HepG2 (cell line): ENCODE measurements at regions not wholly inside any gene's neighbourhood (a gene's known extent, or its start where the extent isn't known, plus 50 kb on each side); places are given as distances from the start of the nearest gene placed in this dataset.

ENCODE experiments used
- CREB1 ChIP-seq, 2 experiments: fragments of 450-650 bp in 1 of 2; IDR thresholded peaks; 2 replicates each; pipeline ENCODE4 v1.6.1; 2016 to 2017; ENCODE audit warnings: control low read depth in 1 of 2, mild to moderate bottlenecking in 1 of 2, missing compliant biosample characterization in 1 of 2, missing genetic modification characterization in 1 of 2
- CREM ChIP-seq, 2 experiments: sonication (generic) in 1 of 2; formaldehyde crosslinking in 1 of 2; IDR thresholded peaks; 2 replicates each; pipeline versions ENCODE4 v1.4.0 to v1.6.1; 2016 to 2020; ENCODE audit warnings: antibody characterized with exemption in 1 of 2, mild to moderate bottlenecking in 1 of 2, missing genetic modification reagents in 1 of 2
- FIP1L1 ChIP-seq: fragments of 200-400 bp; formaldehyde crosslinking; IDR thresholded peaks from 2 replicates; pipeline ENCODE4 v1.6.1; 2018; ENCODE audit warnings: low read depth, mild to moderate bottlenecking, low read length, moderate library complexity, borderline replicate concordance; ENCODE audit not compliant: insufficient read depth
- FOXA3 ChIP-seq: IDR thresholded peaks from 2 replicates; pipeline ENCODE4 v1.6.1; 2016; ENCODE audit warnings: missing genetic modification reagents, missing compliant biosample characterization
- GTF2F1 ChIP-seq: fragments of 150-350 bp; IDR thresholded peaks from 2 replicates; pipeline ENCODE4 v1.6.1; 2014; ENCODE audit warnings: low read length
- IKZF5 ChIP-seq: IDR thresholded peaks from 2 replicates; pipeline ENCODE4 v1.6.1; 2018; ENCODE audit warnings: missing genetic modification reagents, mild to moderate bottlenecking, missing compliant biosample characterization
- NFE2L2 ChIP-seq: fragments of 150-350 bp; IDR thresholded peaks from 2 replicates; pipeline ENCODE4 v1.6.1; 2014; ENCODE audit warnings: low read length
- NFYB ChIP-seq: sonication (generic); formaldehyde crosslinking; IDR thresholded peaks from 2 replicates; pipeline ENCODE4 v1.4.0; 2020; ENCODE audit warnings: missing genetic modification reagents
- SALL2 ChIP-seq: sonication (generic); formaldehyde crosslinking; IDR thresholded peaks from 2 replicates; pipeline ENCODE4 v1.8.1; 2023; ENCODE audit warnings: mild to moderate bottlenecking, missing genetic modification reagents, inconsistent platforms
- SRF ChIP-seq: IDR thresholded peaks from 2 replicates; pipeline ENCODE4 v1.6.1; 2011; ENCODE audit warnings: mild to moderate bottlenecking, low read depth, low read length, moderate library complexity
- STAT6 ChIP-seq: sonication (generic); formaldehyde crosslinking; IDR thresholded peaks from 2 replicates; pipeline ENCODE4 v1.4.0; 2020; ENCODE audit warnings: missing genetic modification reagents, mild to moderate bottlenecking, borderline replicate concordance
- ZNF18 ChIP-seq: sonication (generic); formaldehyde crosslinking; IDR thresholded peaks from 2 replicates; pipeline ENCODE4 v1.8.0; 2022; ENCODE audit warnings: mild to moderate bottlenecking, missing genetic modification reagents; ENCODE audit not compliant: insufficient replicate concordance
- ZNF841 ChIP-seq: sonication (generic); formaldehyde crosslinking; IDR thresholded peaks from 2 replicates; pipeline ENCODE4 v1.8.1; 2023; ENCODE audit warnings: missing genetic modification reagents, borderline replicate concordance
- TF ChIP-seq, protein P1 (sequence below): sonication (generic); formaldehyde crosslinking; IDR thresholded peaks from 2 replicates; pipeline ENCODE4 v1.5.0; 2020; ENCODE audit warnings: mild to moderate bottlenecking, missing genetic modification reagents, borderline replicate concordance

- TF ChIP-seq, protein P1, sequence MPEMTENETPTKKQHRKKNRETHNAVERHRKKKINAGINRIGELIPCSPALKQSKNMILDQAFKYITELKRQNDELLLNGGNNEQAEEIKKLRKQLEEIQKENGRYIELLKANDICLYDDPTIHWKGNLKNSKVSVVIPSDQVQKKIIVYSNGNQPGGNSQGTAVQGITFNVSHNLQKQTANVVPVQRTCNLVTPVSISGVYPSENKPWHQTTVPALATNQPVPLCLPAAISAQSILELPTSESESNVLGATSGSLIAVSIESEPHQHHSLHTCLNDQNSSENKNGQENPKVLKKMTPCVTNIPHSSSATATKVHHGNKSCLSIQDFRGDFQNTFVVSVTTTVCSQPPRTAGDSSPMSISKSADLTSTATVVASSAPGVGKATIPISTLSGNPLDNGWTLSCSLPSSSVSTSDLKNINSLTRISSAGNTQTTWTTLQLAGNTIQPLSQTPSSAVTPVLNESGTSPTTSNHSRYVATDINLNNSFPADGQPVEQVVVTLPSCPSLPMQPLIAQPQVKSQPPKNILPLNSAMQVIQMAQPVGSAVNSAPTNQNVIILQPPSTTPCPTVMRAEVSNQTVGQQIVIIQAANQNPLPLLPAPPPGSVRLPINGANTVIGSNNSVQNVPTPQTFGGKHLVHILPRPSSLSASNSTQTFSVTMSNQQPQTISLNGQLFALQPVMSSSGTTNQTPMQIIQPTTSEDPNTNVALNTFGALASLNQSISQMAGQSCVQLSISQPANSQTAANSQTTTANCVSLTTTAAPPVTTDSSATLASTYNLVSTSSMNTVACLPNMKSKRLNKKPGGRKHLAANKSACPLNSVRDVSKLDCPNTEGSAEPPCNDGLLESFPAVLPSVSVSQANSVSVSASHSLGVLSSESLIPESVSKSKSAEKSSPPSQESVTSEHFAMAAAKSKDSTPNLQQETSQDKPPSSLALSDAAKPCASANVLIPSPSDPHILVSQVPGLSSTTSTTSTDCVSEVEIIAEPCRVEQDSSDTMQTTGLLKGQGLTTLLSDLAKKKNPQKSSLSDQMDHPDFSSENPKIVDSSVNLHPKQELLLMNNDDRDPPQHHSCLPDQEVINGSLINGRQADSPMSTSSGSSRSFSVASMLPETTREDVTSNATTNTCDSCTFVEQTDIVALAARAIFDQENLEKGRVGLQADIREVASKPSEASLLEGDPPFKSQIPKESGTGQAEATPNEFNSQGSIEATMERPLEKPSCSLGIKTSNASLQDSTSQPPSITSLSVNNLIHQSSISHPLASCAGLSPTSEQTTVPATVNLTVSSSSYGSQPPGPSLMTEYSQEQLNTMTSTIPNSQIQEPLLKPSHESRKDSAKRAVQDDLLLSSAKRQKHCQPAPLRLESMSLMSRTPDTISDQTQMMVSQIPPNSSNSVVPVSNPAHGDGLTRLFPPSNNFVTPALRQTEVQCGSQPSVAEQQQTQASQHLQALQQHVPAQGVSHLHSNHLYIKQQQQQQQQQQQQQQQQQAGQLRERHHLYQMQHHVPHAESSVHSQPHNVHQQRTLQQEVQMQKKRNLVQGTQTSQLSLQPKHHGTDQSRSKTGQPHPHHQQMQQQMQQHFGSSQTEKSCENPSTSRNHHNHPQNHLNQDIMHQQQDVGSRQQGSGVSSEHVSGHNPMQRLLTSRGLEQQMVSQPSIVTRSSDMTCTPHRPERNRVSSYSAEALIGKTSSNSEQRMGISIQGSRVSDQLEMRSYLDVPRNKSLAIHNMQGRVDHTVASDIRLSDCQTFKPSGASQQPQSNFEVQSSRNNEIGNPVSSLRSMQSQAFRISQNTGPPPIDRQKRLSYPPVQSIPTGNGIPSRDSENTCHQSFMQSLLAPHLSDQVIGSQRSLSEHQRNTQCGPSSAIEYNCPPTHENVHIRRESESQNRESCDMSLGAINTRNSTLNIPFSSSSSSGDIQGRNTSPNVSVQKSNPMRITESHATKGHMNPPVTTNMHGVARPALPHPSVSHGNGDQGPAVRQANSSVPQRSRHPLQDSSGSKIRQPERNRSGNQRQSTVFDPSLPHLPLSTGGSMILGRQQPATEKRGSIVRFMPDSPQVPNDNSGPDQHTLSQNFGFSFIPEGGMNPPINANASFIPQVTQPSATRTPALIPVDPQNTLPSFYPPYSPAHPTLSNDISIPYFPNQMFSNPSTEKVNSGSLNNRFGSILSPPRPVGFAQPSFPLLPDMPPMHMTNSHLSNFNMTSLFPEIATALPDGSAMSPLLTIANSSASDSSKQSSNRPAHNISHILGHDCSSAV: no peak
- TF ChIP-seq ZNF18 (peak; percentile 63), IKZF5 (0 out of 2 replicates have a peak, but pooled peaks have one; percentile 37), SALL2 (no peak), ZNF841 (CRISPR knock-in tag) (no peak), GTF2F1 (no peak), STAT6 (CRISPR knock-in tag) (no peak), FOXA3 (CRISPR knock-in tag) (no peak), NFE2L2 (no peak), NFYB (no peak), CREM (IDR thresholded peaks at IDR 0.05) (no peak), CREM (CRISPR knock-in tag; IDR thresholded peaks at IDR 0.05) (no peak), FIP1L1 (no peak), CREB1 (IDR thresholded peaks at IDR 0.05) (no peak), CREB1 (CRISPR knock-in tag; IDR thresholded peaks at IDR 0.05) (no peak), SRF (no peak)
Measured at GRCh38 chr12:124509676-124510300, 57.6 kb downstream of the NCOR2 start (continued).
